Stimulated activated CD8-positive, alpha-beta memory T cell treated with anti-CD3 and anti-CD28 coated beads, Interleukin-4, amount 100 ng/mL, for 24 hours (primary cell): ENCODE measurements at regions not wholly inside any gene's neighbourhood (a gene's known extent, or its start where the extent isn't known, plus 50 kb on each side); places are given as distances from the start of the nearest gene placed in this dataset.
"Not testable (repeated sequence)": the region's sequence is repeated elsewhere in the genome, so short reads cannot be mapped to it uniquely, and the experiment has no call there.

Source experiments
- DNase-seq: peaks from one replicate; pipeline ENCODE4 v3.0.0-alpha.2; 2020; ENCODE audit warnings: low read depth

DNA sequence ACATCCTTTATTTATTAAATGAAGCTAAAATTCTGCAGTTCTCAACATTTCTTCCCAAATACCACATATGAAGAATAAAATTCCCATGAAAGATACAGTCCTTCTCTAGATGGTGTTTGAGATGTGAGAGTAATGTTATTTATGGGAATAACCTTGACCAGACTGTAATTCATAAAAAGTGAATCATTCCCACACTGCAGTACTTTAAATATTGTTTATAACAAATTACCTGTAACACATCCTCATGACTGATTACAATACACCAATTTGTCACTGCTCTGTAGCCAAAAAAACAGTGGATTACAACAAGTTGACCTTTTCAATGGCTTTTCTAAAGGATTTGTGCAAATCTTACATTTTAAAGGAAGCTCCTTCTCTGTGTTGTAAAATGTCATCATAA is 651.3 kb downstream of the NSUN3 start:
- no peak for DNase-seq

DNA sequence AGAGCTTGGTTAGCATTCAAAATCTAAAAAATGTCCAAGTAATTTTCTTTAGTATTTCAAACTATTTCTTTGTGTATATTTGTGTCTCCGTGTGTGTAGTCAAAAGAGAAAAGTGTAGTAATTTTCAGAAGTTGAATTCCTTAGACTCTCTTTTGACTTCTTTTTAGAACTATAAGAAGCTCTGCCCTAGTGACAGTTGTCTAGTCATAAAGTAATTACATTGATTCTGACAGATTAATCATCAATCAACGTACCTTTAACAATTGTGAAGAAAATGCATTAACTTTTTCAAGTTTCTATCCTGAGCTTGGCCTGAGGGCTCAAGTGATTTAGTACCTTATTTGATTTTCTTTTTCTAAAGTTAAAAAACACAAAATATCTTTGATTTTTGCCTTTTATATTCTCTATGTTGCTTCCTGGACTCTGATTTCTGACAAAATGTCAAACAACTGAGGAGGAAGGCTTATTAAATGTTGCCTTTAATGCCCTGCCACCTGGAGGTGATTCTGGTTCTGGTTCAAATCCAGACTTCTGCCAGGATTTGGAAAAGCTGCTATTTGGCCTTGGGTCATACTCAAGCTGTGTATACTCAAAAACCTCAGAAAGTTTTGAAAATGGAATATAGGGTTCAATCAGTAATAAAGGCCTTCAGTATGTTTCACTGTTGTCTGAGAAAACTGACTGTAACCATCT is 653.6 kb downstream of the NSUN3 start:
- no peak for DNase-seq

DNA sequence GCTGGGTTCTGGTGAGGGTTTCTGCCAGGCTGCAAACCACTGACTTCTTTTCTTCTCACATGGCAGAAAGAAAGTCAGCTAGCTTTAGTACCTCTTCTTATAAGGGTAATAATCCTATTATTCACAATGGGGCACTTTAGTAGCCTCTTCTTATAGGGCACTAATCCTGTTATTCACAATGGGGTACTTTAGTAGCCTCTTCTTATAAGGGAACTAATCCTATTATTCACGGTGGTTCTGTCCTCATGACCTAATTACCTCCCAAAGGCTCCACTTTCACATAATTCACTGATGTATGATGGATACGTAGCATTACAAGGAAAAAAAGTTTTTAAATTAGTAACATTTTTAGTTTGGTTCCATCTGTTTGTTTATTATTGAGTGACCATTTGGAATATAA is 671.3 kb downstream of the NSUN3 start:
- DNase-seq, result no peak

DNA sequence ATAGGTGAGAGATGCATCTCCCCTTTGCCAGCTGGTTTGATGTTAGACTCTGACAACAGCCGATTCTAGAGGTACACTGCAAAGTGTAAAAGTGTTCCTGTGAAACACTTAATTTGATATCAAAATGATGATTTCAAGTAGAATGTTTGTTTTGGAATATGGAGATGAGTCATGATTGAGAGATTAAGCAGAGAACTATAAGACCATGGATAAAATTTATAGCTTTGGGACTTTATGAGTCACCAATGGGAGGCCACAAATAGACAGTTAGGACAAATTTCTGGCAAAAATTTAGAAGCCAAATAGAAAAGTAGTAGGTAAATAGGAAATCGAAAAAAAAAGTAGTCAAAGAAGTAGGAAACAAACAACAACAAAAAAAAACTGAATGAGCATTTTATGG is 672.5 kb downstream of the NSUN3 start:
- no peak for DNase-seq

DNA sequence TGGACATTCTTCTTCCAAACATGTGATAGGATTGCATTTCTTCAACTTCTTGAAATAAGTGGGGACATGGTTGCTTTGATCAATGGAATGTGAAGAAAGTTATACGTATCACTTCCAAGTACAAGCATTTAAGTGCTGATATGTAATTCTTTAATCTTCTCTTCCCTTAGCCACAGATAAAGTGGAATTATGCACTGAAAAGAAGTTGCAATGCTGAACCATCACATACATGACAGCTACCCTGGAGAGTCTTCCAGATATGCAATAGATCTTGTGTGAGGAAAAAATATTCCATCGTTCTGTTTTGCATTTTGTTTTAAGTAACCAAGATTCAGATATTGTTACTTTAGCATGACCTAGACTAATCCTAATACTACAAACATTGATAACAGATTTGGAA is 674.3 kb downstream of the NSUN3 start:
- DNase-seq, result no peak

DNA sequence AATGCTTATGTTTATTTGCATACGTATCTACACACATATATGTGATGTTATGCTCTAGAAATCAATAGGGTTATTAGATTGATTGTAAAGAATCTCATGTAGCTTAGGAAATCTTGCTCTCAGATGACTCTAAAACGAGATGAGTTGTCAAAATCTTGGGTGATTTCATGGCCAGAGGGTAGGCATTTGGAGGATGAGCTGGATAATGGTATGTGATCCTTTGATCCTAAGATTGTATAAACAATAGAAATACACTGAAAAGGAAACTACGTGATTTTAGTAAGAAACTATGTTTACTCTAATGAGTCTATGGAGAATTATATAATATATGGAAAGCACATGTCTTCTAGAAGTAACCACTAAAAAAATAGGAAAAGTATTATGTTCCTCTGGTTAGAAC is 676.6 kb downstream of the NSUN3 start:
- DNase-seq, result no peak

DNA sequence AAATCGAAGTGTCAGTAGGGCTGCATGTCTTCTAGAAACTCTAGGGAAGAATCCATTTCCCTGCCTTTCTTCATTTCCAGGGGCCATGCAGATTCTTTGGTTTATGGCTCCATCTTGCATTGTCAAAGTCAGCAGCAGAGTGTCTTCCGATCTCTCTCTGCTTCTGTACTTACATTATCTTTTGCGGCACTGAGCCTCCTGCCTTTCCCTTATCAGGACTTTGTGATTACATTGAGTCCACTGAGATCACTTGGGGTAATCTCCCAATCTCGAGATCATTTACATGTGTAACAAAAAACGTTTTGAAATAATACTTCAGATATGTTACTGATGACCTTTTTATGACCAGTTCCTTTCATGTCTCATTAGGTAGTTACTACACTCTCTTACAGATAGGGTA is 695.9 kb downstream of the NSUN3 start:
- no peak for DNase-seq

DNA sequence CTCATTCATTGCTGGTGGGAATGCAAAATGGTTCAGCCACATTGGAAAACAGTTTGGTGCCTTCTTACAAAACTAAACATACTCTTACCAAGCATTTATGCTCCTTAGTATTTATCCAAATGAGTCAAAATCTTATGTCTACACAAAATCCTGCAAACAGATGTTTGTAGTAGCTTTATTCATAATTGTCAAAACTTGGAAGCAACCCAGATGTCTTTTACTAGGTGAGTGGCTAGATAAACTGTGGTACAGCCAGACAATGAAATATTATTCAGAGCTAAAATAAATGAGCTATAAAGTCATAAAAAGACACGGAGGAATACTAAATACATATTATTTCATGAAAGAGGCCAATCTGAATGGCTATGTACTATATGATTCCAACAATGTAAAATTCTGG is 709.5 kb downstream of the NSUN3 start:
- no peak for DNase-seq

DNA sequence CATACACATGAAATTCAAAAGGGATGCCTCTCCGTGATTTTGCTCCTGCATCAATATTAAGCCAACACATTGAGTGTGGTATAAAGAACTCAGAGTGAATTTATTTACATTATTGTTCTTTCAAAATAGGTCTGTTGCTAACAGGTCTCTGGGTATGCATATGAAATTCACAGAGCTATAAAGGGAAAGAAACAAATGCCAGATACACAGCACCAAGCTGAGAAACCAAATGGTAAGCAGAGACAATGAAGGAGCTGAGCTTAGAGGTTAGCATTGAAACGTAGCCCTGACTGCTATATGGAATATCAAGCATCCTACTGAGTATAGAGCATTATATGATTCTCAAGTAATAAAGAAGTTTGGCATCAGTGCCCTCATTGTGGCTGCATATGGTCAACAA is 712.9 kb downstream of the NSUN3 start:
- no peak for DNase-seq

DNA sequence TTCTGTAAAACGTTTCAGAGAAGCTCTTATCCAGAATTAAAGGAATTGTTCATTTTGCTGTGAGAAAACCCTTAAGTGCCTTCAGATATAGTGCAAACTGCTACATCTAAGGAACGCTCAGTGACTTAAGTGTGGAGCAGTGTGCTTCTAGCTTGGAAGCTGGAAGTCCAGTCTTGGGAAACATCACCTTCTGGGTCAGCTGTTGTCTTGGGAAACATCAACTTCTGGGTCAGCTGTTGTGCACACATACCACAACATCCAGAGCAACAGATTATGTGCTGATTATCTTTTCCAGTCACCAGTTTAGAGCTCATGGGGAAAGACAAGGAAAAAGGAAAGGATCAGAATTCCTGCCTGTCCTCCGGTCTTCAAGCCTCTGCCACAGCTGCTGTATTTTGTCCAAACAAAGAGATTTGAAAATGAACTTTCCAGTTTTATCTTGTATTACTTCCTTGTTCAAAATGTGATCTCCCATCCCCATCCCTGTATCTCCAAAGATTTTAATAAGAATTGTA is 713.6 kb downstream of the NSUN3 start:
- DNase-seq, result no peak

DNA sequence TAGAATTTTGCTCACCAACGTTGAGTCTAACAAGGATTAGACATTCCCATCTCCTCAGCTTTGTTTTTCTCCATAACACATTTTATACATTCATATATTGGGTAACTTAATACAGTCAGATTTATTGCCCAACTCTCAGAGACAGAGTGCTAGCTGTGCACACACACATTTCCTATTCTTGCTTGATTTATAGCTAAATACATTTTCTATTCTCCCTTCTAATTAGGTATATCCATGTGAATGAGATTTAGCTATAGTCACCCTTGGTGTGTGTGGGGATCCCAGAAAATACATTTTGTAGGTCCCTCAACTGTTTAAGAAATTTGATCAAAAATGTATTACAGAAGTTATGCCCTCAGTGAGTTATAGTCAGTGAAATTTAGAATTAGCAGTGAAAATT is 715.4 kb downstream of the NSUN3 start:
- no peak for DNase-seq

DNA sequence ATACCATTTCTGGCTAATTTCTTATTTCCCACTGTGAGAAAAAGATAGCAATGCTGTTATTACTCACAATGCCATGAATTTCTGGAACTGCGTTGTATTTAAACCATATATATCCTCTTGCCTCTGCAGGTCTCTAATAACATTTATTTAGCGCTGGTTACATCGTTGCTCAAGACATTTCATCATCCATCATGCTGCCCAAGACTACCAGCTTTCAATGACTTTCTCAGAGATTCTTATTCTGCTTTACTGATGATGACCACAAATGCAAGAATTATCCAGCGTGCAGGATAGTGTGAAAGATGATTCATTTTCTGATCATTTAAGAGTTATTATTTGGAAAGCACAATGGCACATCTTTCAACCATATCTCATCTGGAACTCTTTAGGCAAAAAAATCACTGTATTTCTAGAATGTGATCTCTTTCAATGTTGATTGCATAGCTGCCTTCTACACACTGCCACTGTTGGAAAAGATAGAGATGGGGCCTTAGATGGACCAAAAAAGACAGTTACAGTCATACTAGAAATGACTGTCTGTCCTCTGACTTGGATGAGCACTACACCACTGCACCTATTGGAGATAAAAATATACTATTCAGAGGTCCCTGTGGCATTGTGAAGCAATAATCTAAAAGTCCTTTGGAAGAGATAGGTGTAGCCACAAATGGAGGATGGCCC is 716.1 kb downstream of the NSUN3 start:
- DNase-seq, result no peak

DNA sequence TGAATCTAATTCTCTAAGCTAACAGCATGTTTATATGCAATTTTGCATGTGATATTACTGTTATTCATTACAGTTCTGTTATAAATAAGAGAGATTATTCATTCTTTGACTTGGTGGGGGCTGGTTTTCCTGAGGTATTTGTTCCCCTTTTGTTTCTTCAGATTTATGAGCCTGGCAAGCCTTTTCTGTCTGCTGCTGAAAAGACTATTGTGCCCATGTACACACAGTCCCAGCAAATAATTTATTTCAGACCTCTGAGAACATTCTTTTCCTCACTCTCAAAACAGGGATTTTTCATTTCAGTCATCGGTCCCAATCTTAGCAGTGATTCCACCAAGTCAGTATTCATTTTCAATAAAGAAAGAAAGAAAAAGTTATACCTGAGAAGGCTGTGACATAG is 716.8 kb downstream of the NSUN3 start:
- DNase-seq, result no peak

DNA sequence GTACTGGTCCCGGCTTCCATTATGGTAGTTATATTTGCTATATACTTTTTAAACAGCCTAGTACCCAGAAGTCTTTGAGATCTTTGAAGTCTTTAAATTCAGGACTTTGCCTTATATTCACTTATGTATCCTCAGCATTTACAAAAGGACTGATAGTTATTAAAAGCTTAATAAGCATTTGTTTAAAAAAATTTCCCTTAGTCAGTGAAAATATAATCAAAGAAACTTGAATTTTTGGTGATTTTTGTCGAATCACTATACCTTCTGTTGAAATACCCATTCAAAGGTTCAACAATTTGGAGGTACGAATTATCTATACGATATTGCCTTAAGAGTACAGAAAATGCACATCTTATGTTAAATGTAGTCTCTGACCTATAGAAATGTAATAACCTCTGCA is 721.4 kb downstream of the NSUN3 start:
- DNase-seq, result no peak

DNA sequence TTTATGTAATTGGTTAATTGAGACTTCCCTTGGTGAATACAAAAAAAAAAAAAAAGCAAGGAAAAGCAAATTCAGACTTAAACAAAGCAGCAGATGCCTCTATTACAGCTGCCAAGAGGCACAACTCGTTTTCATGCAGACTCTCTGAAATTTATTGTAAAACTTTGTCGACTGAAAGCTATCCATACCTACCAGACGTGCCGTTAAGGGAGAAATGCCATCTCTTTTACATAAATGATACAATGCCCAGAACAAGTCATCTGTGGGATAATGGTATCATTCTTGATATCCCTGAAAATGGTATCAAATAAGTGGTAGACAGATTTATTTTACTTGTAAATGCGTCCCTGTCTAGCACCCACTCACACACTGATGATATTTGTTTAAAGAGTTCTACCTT is 724.2 kb downstream of the NSUN3 start:
- DNase-seq, result no peak

DNA sequence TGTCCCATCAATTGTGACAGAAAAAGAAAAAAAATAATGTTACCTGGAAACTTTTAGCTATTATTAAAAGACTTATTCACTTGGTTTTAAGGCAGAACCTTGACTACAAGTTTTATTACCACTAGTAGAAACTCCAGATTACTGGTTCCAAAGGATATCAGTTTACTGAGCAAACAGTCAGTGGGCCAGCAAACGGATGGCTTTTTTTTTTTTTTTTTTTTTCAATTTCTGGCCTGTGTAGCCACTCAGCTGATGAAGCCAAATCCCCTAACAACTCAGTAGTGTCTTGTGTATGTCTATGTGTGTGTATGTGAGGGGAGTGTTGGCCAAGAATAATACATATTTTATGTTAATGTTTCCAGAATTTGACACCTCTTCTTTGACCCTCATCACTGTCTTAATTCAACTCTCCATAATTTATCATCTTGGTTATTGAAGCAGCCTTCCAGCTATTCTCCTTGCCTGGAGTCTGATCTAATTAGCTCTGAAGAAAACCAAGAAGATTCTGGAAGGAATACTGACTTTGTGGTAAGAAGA is 724.9 kb downstream of the NSUN3 start:
- no peak for DNase-seq

DNA sequence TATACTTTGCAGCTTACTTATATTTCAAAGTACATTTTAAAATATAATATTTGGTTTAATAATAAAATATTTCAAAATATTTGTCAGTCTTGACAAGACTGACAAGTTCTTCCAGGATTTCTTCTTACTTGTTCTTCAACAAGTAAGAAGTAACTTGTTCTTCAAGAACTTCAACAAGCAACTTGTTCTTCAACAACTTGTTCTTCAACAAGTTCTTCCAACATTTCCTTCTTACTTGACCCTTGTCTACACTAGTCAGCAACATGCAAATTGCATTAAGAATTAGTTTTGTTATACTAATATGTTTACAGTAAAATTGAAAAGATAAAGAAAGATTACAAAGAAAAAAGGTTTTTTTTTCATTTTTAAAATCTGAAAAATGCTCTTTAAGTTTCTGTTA is 731.7 kb downstream of the NSUN3 start:
- no peak for DNase-seq

DNA sequence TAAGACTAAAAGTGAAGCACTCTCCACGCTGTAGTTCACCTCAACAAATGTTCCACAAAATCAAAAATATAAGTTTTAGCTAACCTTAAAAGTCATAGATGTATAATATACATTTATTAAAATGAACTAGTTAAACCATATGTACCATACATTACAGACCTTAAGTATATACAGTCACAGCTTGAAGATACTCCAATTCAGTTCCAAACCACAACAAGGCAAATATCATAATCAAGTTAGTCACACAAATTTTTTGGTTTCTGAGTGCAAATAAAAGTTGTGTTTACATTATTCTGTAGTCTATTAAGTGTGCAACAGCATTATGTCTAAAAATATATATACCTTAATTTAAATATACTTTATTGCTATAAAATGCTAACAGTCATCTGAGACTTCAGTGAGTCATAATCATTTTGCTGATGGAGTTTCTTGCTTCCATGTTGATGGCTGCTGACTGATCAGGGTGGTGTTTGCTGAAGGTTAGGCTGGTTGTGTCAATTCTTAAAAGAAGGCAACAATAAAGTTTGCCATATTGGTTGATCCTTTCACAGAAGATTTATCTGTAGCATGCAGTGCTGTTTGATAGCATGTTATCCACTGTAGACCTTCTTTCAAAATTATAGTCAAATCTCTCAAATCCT is 736.7 kb downstream of the NSUN3 start:
- no peak for DNase-seq

DNA sequence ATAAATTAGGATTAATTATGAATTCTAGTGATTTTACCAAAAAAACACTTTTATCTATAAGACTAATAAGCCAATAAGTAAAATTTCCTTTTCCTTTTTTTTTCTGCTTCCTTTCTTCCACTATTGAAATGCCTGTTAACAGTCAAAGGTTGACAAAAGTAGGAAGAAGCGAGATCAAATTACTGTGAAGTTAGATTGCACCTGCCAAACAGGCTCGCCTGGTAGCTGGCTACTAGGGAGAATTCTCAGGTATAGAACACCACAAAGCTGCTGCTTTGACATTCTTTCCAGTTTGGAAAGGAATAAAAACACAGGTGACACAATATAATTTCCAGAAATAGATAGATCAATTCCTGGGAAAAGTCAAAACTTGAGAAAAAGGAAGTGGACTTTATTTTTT is 749.0 kb downstream of the NSUN3 start:
- DNase-seq, result no peak

DNA sequence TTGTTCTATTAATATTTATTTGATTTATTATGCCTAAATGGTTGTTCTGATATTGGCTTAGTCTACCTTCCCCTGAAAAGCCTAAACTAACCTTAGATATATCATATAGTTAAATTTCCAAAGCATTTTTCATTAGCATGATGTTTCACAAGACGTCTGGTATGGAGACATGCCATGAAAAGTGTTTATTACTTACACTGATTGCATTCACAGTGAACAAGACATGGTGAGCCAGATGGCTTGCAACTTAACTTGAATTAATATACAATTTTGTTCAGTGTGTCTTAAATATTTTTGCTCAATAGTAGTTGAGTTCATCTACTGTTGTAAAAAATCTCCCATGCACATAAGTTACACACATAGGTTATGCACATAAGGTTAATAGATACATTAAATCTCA is 758.4 kb downstream of the NSUN3 start:
- DNase-seq, result no peak

DNA sequence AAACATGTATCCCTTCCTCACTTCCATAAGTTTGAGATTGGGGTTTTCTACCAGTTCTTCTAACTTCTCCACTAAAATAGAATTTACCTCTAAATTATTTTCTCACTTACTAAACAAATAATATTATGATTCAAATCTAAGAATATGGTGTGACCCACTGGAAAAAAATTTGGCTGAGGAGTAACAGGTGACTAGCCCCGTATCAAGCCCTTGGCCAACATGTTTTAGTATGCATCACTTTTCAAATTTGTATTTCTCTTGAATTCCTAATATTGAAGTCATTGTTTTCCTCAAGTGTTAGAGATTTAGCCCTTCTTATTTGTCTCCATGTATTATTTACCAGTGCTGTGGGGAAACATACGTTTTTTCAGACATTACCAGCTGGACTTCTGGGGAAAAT is 759.4 kb downstream of the NSUN3 start:
- DNase-seq, result no peak

DNA sequence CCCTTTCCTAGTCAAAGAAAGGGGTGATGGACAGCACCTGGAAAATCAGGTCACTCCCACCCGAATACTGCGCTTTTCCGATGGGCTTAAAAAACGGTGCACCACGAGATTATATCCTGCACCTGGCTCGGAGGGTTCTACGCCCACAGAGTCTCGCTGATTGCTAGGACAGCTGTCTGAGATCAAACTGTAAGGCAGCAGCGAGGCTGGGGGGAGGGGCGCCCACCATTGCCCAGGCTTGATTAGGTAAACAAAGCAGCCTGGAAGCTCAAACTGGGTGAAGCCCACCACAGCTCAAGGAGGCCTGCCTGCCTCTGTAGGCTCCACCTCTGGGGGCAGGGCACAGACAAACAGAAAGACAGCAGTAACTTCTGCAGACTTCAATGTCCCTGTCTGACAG is 783.4 kb downstream of the NSUN3 start:
- DNase-seq, result not testable (repeated sequence)

DNA sequence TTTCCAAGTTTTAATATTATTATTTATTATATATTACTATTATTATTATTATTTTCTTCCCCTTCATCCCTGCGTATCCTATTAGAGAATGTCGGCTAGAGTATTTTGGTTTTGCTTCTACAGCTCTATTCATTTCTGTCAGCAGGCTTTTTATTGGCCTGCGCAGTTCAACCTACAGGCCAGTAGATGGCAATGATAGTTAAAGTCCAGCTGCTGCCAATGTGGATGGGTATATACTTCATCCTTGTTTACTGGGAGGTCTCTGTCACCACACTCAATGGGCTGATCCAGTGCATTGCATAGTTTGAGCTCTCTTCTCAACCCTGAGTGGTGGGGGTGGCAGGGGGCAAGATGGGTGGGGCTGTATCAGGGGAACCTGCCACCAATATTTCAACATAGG is 799.8 kb downstream of the NSUN3 start:
- DNase-seq, result no peak
